Ishikawa (cell line): ENCODE measurements at regions not wholly inside any gene's neighbourhood (a gene's known extent, or its start where the extent isn't known, plus 50 kb on each side); places are given as distances from the start of the nearest gene placed in this dataset.
A peak's percentile ranks its signal among the peaks of the same experiment; 100 is the strongest.

Experiments used
- CEBPB ChIP-seq: IDR thresholded peaks from 2 replicates; pipeline ENCODE4 v1.6.1; 2012
- CREB1 ChIP-seq: IDR thresholded peaks from 2 replicates; pipeline ENCODE4 v1.6.1; 2012; ENCODE audit warnings: low read depth
- EGR1 ChIP-seq: IDR thresholded peaks from 2 replicates; pipeline ENCODE4 v1.6.1; 2012
- EP300 ChIP-seq: IDR thresholded peaks from 2 replicates; pipeline ENCODE4 v1.6.1; 2012; ENCODE audit warnings: borderline replicate concordance
- FOXM1 ChIP-seq: IDR thresholded peaks from 2 replicates; pipeline ENCODE4 v1.6.1; 2012; ENCODE audit warnings: low read depth, borderline replicate concordance
- NFIC ChIP-seq: IDR thresholded peaks from 2 replicates; pipeline ENCODE4 v1.6.1; 2012
- RAD21 ChIP-seq: IDR thresholded peaks from 2 replicates; pipeline ENCODE4 v1.6.1; 2012; ENCODE audit warnings: low read depth
- TAF1 ChIP-seq: IDR thresholded peaks from 2 replicates; pipeline ENCODE4 v1.6.1; 2012; ENCODE audit warnings: low read depth, mild to moderate bottlenecking
- TCF12 ChIP-seq: IDR thresholded peaks from 2 replicates; pipeline ENCODE4 v1.6.1; 2012; ENCODE audit warnings: low read depth
- TEAD4 ChIP-seq: IDR thresholded peaks from 2 replicates; pipeline ENCODE4 v1.6.1; 2012
- YY1 ChIP-seq: IDR thresholded peaks from 2 replicates; pipeline ENCODE4 v1.6.1; 2012; ENCODE audit warnings: low read depth
- TF ChIP-seq, protein P1 (sequence below): IDR thresholded peaks from 2 replicates; pipeline ENCODE4 v1.6.1; 2012; ENCODE audit warnings: low read depth, mild to moderate bottlenecking
- TF ChIP-seq, protein P2 (sequence below): IDR thresholded peaks from 2 replicates; pipeline ENCODE4 v1.6.1; 2012
- TF ChIP-seq, protein P3 (sequence below): IDR thresholded peaks from 2 replicates; pipeline ENCODE4 v1.6.1; 2012

DNA sequence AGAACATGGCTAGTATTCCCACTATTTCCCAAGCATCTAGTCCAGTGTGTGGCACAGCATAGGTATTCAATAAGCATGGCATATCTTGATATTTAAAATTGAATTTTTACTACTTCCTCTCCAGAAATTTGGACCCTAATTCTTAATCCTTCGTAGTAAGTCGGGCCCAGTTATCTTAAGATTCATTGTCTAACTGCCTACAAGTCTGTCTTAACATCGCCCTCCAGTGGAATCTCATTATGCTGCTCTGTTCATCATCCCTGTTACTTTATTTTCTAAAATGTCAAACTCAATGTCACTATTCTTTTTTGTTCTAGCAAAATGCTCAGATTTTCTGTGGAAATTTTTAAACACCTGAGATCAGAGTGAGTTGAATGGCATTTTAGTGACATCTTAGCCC is 606.2 kb downstream of the KLHL13 start:
- TF ChIP-seq EP300: no peak
- no peak for TF ChIP-seq TEAD4
- TF ChIP-seq, protein P1, sequence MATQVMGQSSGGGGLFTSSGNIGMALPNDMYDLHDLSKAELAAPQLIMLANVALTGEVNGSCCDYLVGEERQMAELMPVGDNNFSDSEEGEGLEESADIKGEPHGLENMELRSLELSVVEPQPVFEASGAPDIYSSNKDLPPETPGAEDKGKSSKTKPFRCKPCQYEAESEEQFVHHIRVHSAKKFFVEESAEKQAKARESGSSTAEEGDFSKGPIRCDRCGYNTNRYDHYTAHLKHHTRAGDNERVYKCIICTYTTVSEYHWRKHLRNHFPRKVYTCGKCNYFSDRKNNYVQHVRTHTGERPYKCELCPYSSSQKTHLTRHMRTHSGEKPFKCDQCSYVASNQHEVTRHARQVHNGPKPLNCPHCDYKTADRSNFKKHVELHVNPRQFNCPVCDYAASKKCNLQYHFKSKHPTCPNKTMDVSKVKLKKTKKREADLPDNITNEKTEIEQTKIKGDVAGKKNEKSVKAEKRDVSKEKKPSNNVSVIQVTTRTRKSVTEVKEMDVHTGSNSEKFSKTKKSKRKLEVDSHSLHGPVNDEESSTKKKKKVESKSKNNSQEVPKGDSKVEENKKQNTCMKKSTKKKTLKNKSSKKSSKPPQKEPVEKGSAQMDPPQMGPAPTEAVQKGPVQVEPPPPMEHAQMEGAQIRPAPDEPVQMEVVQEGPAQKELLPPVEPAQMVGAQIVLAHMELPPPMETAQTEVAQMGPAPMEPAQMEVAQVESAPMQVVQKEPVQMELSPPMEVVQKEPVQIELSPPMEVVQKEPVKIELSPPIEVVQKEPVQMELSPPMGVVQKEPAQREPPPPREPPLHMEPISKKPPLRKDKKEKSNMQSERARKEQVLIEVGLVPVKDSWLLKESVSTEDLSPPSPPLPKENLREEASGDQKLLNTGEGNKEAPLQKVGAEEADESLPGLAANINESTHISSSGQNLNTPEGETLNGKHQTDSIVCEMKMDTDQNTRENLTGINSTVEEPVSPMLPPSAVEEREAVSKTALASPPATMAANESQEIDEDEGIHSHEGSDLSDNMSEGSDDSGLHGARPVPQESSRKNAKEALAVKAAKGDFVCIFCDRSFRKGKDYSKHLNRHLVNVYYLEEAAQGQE: no peak
- TF ChIP-seq, protein P2, sequence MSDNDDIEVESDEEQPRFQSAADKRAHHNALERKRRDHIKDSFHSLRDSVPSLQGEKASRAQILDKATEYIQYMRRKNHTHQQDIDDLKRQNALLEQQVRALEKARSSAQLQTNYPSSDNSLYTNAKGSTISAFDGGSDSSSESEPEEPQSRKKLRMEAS: no peak
- TF ChIP-seq FOXM1: no peak
- TF ChIP-seq, protein P3, sequence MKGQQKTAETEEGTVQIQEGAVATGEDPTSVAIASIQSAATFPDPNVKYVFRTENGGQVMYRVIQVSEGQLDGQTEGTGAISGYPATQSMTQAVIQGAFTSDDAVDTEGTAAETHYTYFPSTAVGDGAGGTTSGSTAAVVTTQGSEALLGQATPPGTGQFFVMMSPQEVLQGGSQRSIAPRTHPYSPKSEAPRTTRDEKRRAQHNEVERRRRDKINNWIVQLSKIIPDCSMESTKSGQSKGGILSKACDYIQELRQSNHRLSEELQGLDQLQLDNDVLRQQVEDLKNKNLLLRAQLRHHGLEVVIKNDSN: no peak
- no peak for TF ChIP-seq CREB1
- TF ChIP-seq RAD21: peak; percentile 43
- TF ChIP-seq TAF1: no peak
- no peak for TF ChIP-seq YY1
- no peak for TF ChIP-seq TCF12
- TF ChIP-seq NFIC: no peak
- TF ChIP-seq EGR1: no peak
- no peak for TF ChIP-seq CEBPB
